ENCODE measurements at regions not wholly inside any gene's neighbourhood (a gene's known extent, or its start where the extent isn't known, plus 50 kb on each side); places are given as distances from the start of the nearest gene placed in this dataset.

DNA sequence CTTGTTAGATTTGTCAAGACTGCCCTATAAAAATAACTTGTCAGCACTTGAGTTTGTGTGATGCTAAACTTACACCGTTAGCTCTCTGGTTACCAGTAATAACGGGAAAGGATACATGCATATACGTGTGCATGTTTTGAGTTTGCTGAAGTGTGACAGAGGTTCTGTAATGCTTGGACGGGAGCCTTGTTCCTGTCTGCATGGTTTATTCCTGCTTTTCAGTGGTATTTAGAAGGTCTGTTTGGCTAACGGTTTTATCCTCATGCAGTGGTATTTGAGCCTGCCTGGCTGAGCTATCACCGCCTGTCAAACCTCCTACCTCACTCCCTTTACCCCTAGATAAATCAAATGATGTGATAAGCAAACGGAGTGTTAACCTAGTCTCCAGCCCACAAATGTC lies 305.6 kb downstream of the GALC start:
- TF ChIP-seq, protein P1, sequence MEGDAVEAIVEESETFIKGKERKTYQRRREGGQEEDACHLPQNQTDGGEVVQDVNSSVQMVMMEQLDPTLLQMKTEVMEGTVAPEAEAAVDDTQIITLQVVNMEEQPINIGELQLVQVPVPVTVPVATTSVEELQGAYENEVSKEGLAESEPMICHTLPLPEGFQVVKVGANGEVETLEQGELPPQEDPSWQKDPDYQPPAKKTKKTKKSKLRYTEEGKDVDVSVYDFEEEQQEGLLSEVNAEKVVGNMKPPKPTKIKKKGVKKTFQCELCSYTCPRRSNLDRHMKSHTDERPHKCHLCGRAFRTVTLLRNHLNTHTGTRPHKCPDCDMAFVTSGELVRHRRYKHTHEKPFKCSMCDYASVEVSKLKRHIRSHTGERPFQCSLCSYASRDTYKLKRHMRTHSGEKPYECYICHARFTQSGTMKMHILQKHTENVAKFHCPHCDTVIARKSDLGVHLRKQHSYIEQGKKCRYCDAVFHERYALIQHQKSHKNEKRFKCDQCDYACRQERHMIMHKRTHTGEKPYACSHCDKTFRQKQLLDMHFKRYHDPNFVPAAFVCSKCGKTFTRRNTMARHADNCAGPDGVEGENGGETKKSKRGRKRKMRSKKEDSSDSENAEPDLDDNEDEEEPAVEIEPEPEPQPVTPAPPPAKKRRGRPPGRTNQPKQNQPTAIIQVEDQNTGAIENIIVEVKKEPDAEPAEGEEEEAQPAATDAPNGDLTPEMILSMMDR (IDR thresholded peaks at IDR 0.05) = no peak
- TF ChIP-seq POLR2AphosphoS5 (IDR thresholded peaks at IDR 0.05; ENCODE audit: low read depth, low read length) = no peak

Measured in Panc1 (cell line).